Spleen (tissue), 11 donors: ENCODE measurements at regions not wholly inside any gene's neighbourhood (a gene's known extent, or its start where the extent isn't known, plus 50 kb on each side); places are given as distances from the start of the nearest gene placed in this dataset.
A peak's percentile ranks its signal among the peaks of the same experiment; 100 is the strongest.
"Not testable (repeated sequence)": the region's sequence is repeated elsewhere in the genome, so short reads cannot be mapped to it uniquely, and the experiment has no call there.

Experiments
- DNase-seq: peaks from one replicate; pipeline ENCODE4 v3.0.0-alpha.2; 2020
- H3K27ac ChIP-seq, 8 donors: fragments of 200-600 bp; sonication (generic) in 7 of 8; 1 replicate in 4 of 8; 2 replicates in 4 of 8; pipeline versions ENCODE4 v1.5.0 to v1.8.0; 2016 to 2021; ENCODE audit warnings: inconsistent platforms in 4 of 8, mild to moderate bottlenecking in 4 of 8, moderate library complexity in 1 of 8
- H3K27me3 ChIP-seq, 7 donors: fragments of 200-600 bp; sonication (generic) in 6 of 7; replicated peaks in 1 of 7; 1 replicate in 4 of 7; 2 replicates in 3 of 7; pipeline versions ENCODE4 v1.5.0 to v1.8.0; 2016 to 2021; ENCODE audit warnings: inconsistent platforms in 3 of 7, mild to moderate bottlenecking in 1 of 7
- H3K36me3 ChIP-seq, 6 donors: fragments of 200-600 bp; sonication (generic) in 5 of 6; 1 replicate in 4 of 6; 2 replicates in 2 of 6; pipeline versions ENCODE4 v1.5.0 to v1.8.0; 2016 to 2021; ENCODE audit warnings: inconsistent platforms in 2 of 6
- H3K4me1 ChIP-seq, 6 donors: fragments of 200-600 bp; sonication (generic) in 5 of 6; 1 replicate in 3 of 6; 2 replicates in 3 of 6; pipeline versions ENCODE4 v1.5.0 to v1.8.0; 2016 to 2021; ENCODE audit warnings: inconsistent platforms in 3 of 6
- H3K4me3 ChIP-seq, 8 donors: fragments of 200-600 bp; sonication (generic) in 7 of 8; 1 replicate in 4 of 8; 2 replicates in 4 of 8; pipeline versions ENCODE4 v1.5.0 to v1.8.0; 2016 to 2021; ENCODE audit warnings: inconsistent platforms in 4 of 8, mild to moderate bottlenecking in 4 of 8, moderate library complexity in 2 of 8
- H3K9me3 ChIP-seq, 8 donors: fragments of 200-600 bp; sonication (generic) in 7 of 8; 1 replicate in 4 of 8; 2 replicates in 4 of 8; pipeline versions ENCODE4 v1.5.0 to v1.8.0; 2016 to 2021; ENCODE audit warnings: inconsistent platforms in 4 of 8
- POLR2A ChIP-seq, 3 donors: fragments of 450-650 bp; IDR thresholded peaks; one replicate each; pipeline ENCODE4 v1.5.1; 2017; ENCODE audit warnings: antibody characterized with exemption in 3 of 3, mild to moderate bottlenecking in 1 of 3
- POLR2AphosphoS5 ChIP-seq, 3 donors: sonication (generic); formaldehyde crosslinking; IDR thresholded peaks; one replicate each; pipeline ENCODE4 v1.5.1; 2017; ENCODE audit warnings: antibody characterized with exemption in 3 of 3
- WGBS, 5 donors: extraction: QIAGEN DNeasy Blood & Tissue Kit in 3 of 5; methylation state at CpG; one replicate each; pipeline versions ENCODE4 v1.1.5 to v1.1.7; 2013 to 2018; 5-methylcytosine and 5-hydroxymethylcytosine counted together
- intact Hi-C: fragments of 100-400 bp; cut with DNase I; formaldehyde crosslinking; loops from one replicate; pipeline ENCODE4 v1.15.0; 2023; ENCODE audit warnings: low total_unique reads
- TF ChIP-seq, protein P1 (sequence below), 11 experiments: fragments of 200-600 bp in 7 of 11; fragments of 450-650 bp in 4 of 11; sonication (generic) in 4 of 11; IDR thresholded peaks in 8 of 11; conservative IDR thresholded peaks in 3 of 11; 1 replicate in 7 of 11; 2 replicates in 4 of 11; pipeline versions ENCODE4 v1.4.0 to v1.8.0; 2016 to 2021; ENCODE audit warnings: antibody characterized with exemption in 11 of 11, inconsistent platforms in 4 of 11, mild to moderate bottlenecking in 1 of 11
- donor health status: healthy with polysubstance abuse.
- donor health status: DM: no; HTN: no; CAD: no; lungs with moderate emphysema.
- donor health status: DM: no; HTN: no; CAD: no.
- donor health status: Bipolar disorder and iron deficiency.
- donor health status: healthy.
- donor health status: DM: no; HTN: no; CAD: no.
- donor health status: DM: yes; HTN: yes; CAD: no.

DNA sequence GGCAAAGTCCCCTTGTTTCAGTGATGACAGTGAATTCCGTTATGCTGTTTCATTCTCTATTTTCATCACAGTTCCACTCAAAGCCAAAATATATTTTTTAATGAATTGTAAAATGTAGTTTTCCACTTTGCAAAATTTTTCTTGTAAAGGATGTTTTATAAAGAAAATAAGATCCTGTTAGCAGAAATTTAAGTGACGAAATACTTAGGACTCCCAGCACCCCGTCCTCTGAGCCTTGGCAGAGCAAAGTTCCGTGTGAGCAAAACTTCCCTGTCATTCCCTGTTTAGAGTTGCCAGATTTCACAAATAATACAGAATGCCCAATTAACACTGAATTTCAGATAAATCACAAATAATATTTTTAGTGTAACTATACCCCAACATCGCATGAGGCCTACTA lies 81.0 kb upstream of the RBPJ start:
- WGBS, 5 donors, result 75 to 91% (median 84%) methylated on average over 5 of the region's 5 CpGs
- DNase-seq, result no peak
- H3K36me3 ChIP-seq, result no peaks in the 10 kb centered on the region
- peak overlapping the region in 5 of 8 donors; percentile 27 to 64 (median 50) for H3K27ac ChIP-seq
- TF ChIP-seq, protein P1, sequence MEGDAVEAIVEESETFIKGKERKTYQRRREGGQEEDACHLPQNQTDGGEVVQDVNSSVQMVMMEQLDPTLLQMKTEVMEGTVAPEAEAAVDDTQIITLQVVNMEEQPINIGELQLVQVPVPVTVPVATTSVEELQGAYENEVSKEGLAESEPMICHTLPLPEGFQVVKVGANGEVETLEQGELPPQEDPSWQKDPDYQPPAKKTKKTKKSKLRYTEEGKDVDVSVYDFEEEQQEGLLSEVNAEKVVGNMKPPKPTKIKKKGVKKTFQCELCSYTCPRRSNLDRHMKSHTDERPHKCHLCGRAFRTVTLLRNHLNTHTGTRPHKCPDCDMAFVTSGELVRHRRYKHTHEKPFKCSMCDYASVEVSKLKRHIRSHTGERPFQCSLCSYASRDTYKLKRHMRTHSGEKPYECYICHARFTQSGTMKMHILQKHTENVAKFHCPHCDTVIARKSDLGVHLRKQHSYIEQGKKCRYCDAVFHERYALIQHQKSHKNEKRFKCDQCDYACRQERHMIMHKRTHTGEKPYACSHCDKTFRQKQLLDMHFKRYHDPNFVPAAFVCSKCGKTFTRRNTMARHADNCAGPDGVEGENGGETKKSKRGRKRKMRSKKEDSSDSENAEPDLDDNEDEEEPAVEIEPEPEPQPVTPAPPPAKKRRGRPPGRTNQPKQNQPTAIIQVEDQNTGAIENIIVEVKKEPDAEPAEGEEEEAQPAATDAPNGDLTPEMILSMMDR (IDR thresholded peaks at IDR 0.05 in 8 of 11, conservative IDR thresholded peaks at IDR 0.05 in 3 of 11), result no peak
- TF ChIP-seq POLR2A (IDR thresholded peaks at IDR 0.05) (no peak), POLR2AphosphoS5 (IDR thresholded peaks at IDR 0.05) (no peak)
- no peaks in the 10 kb centered on the region for H3K27me3 ChIP-seq
- H3K9me3 ChIP-seq, result peaks cover 0 to 4% (median 0%) of the 10 kb centered on the region in 8 donors
- peaks cover 0 to 11% (median 0%) of the 10 kb centered on the region in 6 donors for H3K4me1 ChIP-seq
- H3K4me3 ChIP-seq, result no peak overlapping the region
- intact Hi-C loops, result no loop called here

DNA sequence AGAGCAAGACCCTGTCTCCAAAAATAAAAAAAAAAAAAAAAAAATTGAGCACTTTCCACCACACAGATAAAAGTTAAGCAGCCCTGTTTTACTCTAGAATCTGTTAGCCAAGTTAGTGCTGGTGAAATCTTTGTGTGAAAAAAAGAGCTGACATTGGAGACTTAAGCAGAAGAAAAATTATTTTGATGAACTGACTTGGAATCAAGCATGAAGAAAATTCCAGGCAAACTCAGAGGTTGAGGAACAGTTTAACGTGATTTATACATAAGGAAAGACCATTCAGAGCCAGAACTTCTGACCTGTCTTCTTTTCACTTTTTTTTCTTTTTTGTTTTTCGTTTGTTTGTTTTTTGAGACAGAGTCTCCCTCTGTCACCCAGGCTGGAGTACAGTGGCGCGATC lies 79.6 kb upstream of the RBPJ start:
- Histone ChIP-seq H3K9me3 (peaks cover 0 to 4% (median 0%) of the 10 kb centered on the region in 8 donors), H3K27me3 (no peaks in the 10 kb centered on the region), H3K27ac (no peak overlapping the region), H3K4me1 (peaks cover 0 to 11% (median 0%) of the 10 kb centered on the region in 6 donors), H3K36me3 (no peaks in the 10 kb centered on the region), H3K4me3 (no peak overlapping the region)
- TF ChIP-seq, protein P1 (IDR thresholded peaks at IDR 0.05 in 8 of 11, conservative IDR thresholded peaks at IDR 0.05 in 3 of 11), result no peak
- TF ChIP-seq POLR2AphosphoS5 (IDR thresholded peaks at IDR 0.05) (no peak), POLR2A (IDR thresholded peaks at IDR 0.05) (no peak)
- intact Hi-C loops, result no loop called here
- DNase-seq, result no peak
- WGBS, 5 donors, result 75 to 94% (median 83%) methylated on average over 4 of the region's 4 CpGs

DNA sequence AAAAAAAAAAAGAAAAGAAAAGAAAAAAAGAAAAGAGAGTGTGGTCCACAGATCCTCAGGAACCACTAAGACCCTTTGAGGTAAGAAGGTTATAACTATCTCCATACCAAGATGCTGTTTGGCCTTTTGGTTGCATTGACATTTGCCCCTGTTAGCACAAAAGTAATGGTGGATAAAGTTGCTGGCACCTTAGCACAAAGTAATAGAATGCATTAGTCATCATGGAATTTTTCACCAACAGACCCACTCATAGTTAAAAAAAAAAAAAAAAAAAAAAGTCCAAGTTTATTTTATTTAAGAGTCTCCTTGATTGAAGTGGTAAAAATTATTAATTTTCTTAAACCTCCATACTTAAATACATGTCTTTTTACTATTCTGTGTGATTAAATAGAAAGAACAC lies 78.4 kb upstream of the RBPJ start:
- TF ChIP-seq, protein P1 (IDR thresholded peaks at IDR 0.05 in 8 of 11, conservative IDR thresholded peaks at IDR 0.05 in 3 of 11), result no peak
- H3K27ac ChIP-seq, result no peak overlapping the region
- no peak for DNase-seq
- H3K36me3 ChIP-seq, result no peaks in the 10 kb centered on the region
- no peaks in the 10 kb centered on the region for H3K27me3 ChIP-seq
- peaks cover 0 to 11% (median 0%) of the 10 kb centered on the region in 6 donors for H3K4me1 ChIP-seq
- intact Hi-C loops, result no loop called here
- peaks cover 0 to 2% (median 0%) of the 10 kb centered on the region in 8 donors for H3K9me3 ChIP-seq
- no peak overlapping the region for H3K4me3 ChIP-seq

DNA sequence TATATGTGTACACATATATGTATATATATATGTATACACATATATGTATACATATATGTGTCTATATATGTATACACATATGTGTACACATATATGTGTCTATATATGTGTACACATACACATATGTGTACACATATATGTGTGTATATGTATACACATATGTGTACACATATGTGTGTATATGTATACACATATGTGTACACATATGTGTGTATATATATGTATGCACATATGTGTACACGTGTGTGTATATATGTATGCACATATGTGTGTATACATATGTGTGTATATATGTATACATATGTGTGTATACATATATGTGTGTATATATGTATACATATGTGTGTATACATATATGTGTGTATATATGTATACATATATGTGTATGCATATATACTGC lies 76.7 kb upstream of the RBPJ start:
- intact Hi-C loops, H3K36me3 ChIP-seq, H3K27me3 ChIP-seq, H3K27ac ChIP-seq, H3K4me3 ChIP-seq, DNase-seq, H3K4me1 ChIP-seq, H3K9me3 ChIP-seq: not testable (repeated sequence)
- WGBS, 5 donors, result 0 to 33% (median 7%) methylated on average over 1 of the region's 1 CpG

DNA sequence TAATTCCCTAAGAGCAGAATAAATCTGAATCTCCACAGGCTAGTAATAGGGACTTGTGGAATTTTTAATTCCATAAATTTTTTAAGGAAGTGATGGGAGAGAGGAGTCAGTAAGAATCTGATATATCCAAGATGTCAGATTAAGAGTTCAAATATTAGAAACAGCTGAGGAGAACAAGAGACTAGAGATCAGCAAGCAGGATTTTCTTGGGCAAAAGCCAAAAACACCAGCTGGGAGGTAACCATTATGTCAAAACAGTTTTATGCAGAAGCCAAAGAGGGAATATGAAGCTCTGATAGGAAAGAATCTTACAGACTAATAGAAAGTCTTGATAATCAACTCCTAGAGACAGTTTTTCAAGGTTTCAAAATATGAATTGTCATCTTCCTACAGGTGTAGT lies 72.2 kb upstream of the RBPJ start:
- Histone ChIP-seq H3K4me1 (no peaks in the 10 kb centered on the region), H3K9me3 (peaks cover 0 to 2% (median 0%) of the 10 kb centered on the region in 8 donors), H3K27ac (no peak overlapping the region), H3K36me3 (no peaks in the 10 kb centered on the region), H3K4me3 (no peak overlapping the region), H3K27me3 (no peaks in the 10 kb centered on the region)
- DNase-seq, result no peak
- intact Hi-C loops, result no loop called here
- no peak for TF ChIP-seq POLR2AphosphoS5 (IDR thresholded peaks at IDR 0.05)
- TF ChIP-seq POLR2A (IDR thresholded peaks at IDR 0.05), result no peak
- TF ChIP-seq, protein P1 (IDR thresholded peaks at IDR 0.05 in 8 of 11, conservative IDR thresholded peaks at IDR 0.05 in 3 of 11), result no peak
